ENCODE measurements at regions not wholly inside any gene's neighbourhood (a gene's known extent, or its start where the extent isn't known, plus 50 kb on each side); places are given as distances from the start of the nearest gene placed in this dataset.
A peak's percentile ranks its signal among the peaks of the same experiment; 100 is the strongest.

DNA sequence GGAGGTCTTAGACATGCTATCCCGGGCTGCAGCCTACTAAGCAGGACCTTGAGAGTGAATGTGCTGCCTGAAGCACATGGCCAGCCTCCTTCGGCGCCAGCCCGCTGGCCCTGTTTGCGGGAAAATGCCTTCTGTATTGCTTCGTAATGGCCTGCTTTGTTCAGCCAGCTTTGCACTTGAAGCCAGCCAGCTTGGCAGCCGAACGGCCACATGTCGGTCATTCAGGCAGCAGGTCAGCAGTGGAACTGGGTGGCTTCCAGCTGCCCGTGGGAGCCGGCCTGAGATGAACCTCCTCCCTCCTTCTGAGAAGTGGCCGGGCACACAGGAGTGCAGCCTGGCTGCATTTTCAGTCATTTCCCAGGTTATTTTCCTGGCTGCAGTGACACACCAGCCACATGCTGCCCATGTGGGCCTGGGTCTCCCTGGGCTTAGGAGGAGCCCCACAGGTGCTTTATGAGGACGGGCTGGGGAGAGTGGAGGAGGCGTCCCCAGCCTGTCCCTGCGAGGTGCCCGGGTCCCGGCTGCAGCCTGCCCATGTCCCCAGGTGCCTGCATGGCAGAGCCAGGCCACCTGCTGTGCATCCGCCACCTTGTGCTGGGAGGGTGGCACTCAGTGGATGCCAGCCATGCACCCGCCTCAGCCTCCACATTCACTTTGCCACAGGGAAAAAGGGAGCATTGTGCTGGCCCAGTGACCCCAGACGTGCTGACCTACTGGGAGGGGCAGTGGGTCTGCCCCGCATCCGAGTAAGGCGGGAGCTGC is 103.5 kb downstream of the SIK1 start:
- Histone ChIP-seq H3K9me3 (replicated peaks) (no peaks in the 10 kb centered on the region; the same call in 1 of the 2 replicates), H3K4me1 (replicated peaks) (peaks cover 33% of the 10 kb centered on the region), H3K27ac (no peak overlapping the region), H3K36me3 (no peaks in the 10 kb centered on the region), H3K4me3 (no peak overlapping the region), H3K27me3 (replicated peaks) (no peaks in the 10 kb centered on the region)
- DNase-seq (ENCODE audit: low read depth in 1 of 2, low spot score in 2 of 2) = no peak

DNA sequence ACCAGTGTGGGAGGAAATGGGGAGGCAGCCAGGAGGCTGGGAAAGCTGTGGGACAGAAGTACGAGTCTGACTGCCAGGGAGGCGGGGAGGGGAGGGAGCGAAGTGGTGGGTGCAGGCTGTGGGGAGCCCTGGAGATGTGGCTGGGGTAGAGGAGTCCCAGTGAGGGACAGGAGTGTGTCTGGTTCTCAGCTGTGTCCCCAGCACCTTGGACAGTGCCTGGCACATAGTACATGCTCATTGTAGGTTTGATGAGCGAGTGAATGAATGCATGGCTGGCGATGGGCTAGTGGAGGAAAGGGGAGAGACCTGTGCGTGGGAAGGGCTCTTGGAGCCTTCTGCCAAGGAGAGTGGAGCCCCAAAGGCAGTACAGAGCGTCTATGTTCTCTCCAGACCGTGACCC is 104.1 kb downstream of the SIK1 start:
- Histone ChIP-seq H3K9me3 (replicated peaks) (no peaks in the 10 kb centered on the region; the same call in 1 of the 2 replicates), H3K27me3 (replicated peaks) (no peaks in the 10 kb centered on the region), H3K4me3 (no peak overlapping the region), H3K36me3 (no peaks in the 10 kb centered on the region), H3K4me1 (replicated peaks) (peaks cover 28% of the 10 kb centered on the region), H3K27ac (no peak overlapping the region)
- no peak for DNase-seq (ENCODE audit: low read depth in 1 of 2, low spot score in 2 of 2)

DNA sequence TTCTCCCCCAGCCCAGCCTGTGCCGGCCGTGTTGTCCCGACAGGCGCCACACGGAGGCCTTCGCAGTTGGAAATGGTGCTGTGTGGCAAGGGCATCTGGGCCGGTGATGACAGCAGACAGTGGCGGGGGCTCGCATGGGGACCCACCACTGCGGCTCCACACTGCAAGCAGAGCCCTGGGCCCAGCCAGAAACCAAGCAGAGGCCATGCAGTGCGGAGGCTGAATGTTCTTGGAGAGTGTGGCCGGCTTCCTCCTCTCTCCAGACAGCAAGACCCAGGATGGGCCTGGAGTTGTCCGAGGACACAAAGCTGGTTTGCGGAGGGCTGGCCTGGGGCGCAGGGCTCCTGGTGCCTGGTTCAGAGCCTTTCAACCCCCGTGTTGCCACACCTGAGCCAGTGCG is 104.6 kb downstream of the SIK1 start:
- H3K4me1 ChIP-seq (replicated peaks) = peaks cover 28% of the 10 kb centered on the region
- H3K36me3 ChIP-seq = no peaks in the 10 kb centered on the region
- H3K9me3 ChIP-seq (replicated peaks) = no peaks in the 10 kb centered on the region; the same call in 1 of the 2 replicates
- DNase-seq (ENCODE audit: low read depth in 1 of 2, low spot score in 2 of 2) = no peak
- no peaks in the 10 kb centered on the region for H3K27me3 ChIP-seq (replicated peaks)
- no peak overlapping the region for H3K4me3 ChIP-seq
- no peak overlapping the region for H3K27ac ChIP-seq

DNA sequence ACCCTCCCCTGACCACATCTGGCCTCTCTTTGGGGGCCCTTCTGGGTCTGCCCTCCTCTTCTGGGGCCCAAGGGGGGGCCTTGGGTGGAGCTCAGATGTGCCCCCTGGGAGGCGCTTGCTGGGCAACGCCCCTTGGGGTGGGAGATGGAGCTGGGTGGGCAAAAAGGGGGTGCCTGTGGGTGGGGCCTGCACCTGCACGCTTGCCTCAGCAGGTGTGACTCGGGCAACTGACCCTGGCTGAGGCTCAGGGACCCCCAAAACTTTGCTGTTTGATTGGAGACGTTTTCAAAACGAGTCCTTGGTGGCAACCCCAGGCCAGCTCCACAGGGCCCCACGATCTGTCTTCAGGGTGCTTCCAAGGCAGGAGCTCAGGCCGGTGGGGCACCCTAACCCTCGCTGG is 105.3 kb downstream of the SIK1 start:
- Histone ChIP-seq H3K4me1 (replicated peaks) (peaks cover 28% of the 10 kb centered on the region), H3K36me3 (no peaks in the 10 kb centered on the region), H3K27ac (no peak overlapping the region), H3K27me3 (replicated peaks) (no peaks in the 10 kb centered on the region), H3K4me3 (no peak overlapping the region), H3K9me3 (replicated peaks) (no peaks in the 10 kb centered on the region; the same call in 1 of the 2 replicates)
- no peak for DNase-seq (ENCODE audit: low read depth in 1 of 2, low spot score in 2 of 2)

DNA sequence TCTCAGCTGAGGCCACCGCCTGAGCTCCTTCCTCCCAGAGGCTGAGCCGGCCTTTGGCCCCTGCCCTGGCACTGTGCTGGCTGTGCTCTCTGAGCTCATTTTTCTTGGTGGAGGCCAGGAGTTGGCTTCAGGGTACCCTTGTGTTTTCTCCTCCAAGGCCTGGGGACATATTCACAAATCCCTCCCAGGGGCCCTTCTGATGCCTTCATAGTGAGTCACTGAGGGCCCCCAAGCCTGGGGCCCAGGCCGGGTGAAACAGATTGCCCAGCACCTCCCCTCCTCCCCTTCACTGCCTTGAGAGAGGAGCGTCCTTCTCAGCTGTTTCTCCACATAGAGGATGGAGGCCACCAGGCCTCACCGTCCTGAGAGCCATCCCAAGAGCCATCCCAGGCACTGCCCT is 105.8 kb downstream of the SIK1 start:
- 0 out of 2 replicates have a peak overlapping the region, but pooled peaks have one; percentile 26 for H3K27ac ChIP-seq
- peaks cover 28% of the 10 kb centered on the region for H3K4me1 ChIP-seq (replicated peaks)
- no peaks in the 10 kb centered on the region; the same call in 1 of the 2 replicates for H3K9me3 ChIP-seq (replicated peaks)
- H3K36me3 ChIP-seq = no peaks in the 10 kb centered on the region
- H3K4me3 ChIP-seq = no peak overlapping the region
- H3K27me3 ChIP-seq (replicated peaks) = no peaks in the 10 kb centered on the region
- peak in 1 of 2 experiments; percentile 50 for DNase-seq (ENCODE audit: low read depth in 1 of 2, low spot score in 2 of 2)

DNA sequence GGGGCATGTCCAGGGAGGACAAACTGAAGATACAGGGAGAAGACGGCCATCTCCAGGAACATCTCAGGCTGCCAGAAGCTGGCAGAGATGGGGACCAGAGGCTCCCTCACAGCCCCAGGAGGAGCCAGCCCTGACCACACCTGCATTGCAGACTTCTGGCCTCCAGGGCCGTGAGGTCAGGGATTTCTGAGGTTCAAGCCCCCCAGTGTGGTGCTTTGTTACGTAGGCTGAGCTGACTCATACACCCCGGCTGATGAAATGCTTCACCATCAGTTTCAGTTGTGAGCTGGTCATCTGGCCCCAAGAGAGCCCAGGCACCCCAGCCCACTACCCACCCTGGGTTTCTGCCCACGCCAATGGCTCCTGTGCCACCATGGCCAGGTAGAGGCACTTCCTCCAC is 106.4 kb downstream of the SIK1 start:
- Histone ChIP-seq H3K27ac (0 out of 2 replicates have a peak overlapping the region, but pooled peaks have one; percentile 26), H3K9me3 (replicated peaks) (no peaks in the 10 kb centered on the region; the same call in 1 of the 2 replicates), H3K27me3 (replicated peaks) (no peaks in the 10 kb centered on the region), H3K4me3 (no peak overlapping the region), H3K4me1 (replicated peaks) (peaks cover 28% of the 10 kb centered on the region), H3K36me3 (no peaks in the 10 kb centered on the region)
- no peak for DNase-seq (ENCODE audit: low read depth in 1 of 2, low spot score in 2 of 2)

DNA sequence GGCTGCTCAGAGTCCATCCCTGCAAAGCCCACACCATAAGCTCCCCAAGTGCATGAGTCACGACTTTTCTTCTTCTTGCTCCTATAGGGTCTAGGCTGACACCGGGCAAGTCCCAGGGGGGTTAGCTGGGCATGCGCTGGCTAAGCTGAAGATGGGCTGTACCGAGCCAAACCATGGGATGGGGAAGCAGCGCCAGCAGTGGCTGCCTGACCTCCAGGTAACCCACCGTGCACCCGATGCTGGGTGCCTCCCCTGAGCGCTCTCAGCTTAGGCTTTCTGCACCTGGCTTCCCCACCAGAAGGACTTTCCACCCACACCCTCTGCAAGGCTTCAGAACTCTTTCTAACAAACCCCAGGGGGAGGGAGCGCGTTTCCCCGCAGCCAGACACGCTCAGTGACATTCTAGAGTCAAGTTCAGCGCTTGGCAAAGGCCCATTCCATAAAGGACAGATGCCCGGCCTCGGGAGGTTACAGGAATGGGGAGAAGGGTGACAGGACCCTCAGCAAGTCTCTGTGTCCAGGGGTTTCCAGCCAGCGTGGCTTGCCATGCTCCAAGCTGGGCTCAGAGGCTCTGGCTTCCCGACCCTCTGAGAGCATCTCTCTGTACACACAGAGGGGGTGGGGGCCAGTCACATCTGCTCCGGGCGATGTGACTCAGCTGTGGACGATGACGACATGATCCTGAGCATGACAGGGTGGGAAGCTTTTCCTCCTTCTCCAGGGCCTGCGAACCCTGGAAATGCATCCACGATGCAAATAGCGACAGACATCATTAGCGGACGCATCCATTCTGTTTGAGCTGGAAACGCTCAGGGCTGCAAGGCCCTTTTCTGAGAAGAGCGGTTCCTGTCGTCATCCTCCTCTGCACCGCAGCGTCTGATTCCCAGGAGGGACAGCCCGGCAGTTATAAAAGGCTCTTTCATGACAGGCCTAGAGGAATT is 107.8 kb downstream of the SIK1 start:
- H3K4me3 ChIP-seq = no peak overlapping the region
- H3K9me3 ChIP-seq (replicated peaks) = no peaks in the 10 kb centered on the region; the same call in 1 of the 2 replicates
- no peaks in the 10 kb centered on the region for H3K36me3 ChIP-seq
- H3K27me3 ChIP-seq (replicated peaks) = no peaks in the 10 kb centered on the region
- H3K4me1 ChIP-seq (replicated peaks) = peaks cover 28% of the 10 kb centered on the region
- no peak overlapping the region for H3K27ac ChIP-seq
- peak in 1 of 2 experiments; percentile 52 for DNase-seq (ENCODE audit: low read depth in 1 of 2, low spot score in 2 of 2)

DNA sequence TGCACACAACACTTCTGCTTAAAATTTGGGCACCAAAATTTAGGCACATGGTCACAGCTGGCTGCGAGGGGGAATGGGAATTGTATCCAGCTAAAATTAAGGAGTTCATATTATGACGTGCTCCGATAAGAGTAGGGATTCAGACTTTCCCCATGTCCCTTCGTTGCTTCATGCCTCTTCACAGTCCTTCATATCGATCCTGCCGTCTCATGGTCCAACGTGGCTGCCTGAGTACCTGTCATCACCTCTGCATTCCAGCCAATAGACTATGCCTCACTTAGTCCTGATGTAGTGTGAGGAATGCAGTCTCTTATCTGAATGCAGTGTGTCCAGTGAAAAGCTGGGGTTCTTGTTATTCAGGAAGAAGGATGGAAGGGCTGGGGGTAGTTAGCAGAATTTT is 108.6 kb downstream of the SIK1 start:
- no peaks in the 10 kb centered on the region for H3K27me3 ChIP-seq (replicated peaks)
- no peak overlapping the region for H3K27ac ChIP-seq
- H3K36me3 ChIP-seq = no peaks in the 10 kb centered on the region
- H3K9me3 ChIP-seq (replicated peaks) = no peaks in the 10 kb centered on the region; the same call in 1 of the 2 replicates
- no peak overlapping the region for H3K4me3 ChIP-seq
- H3K4me1 ChIP-seq (replicated peaks) = peaks cover 28% of the 10 kb centered on the region
- no peak for DNase-seq (ENCODE audit: low read depth in 1 of 2, low spot score in 2 of 2)

DNA sequence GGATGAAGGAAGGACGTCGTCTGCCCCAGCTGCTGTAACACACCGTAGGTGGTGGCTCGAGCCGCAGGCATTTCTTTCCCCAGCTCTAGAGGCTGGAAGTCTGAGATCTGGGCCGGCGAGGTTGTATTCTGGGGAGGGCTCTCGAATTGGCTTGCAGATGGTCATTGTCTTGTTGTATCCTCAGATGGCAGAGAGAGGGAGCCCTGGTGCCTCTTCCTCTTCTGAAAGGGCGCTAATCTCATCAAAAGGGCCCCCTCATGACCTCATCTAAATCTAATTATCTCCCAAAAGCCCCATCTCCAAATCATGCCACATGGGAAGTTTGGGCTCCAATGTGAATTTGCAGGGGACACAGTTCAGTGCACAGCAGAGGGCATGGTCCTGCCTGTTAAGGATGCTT is 109.0 kb downstream of the SIK1 start:
- H3K27me3 ChIP-seq (replicated peaks) = no peaks in the 10 kb centered on the region
- H3K36me3 ChIP-seq = no peaks in the 10 kb centered on the region
- no peaks in the 10 kb centered on the region; the same call in 1 of the 2 replicates for H3K9me3 ChIP-seq (replicated peaks)
- DNase-seq (ENCODE audit: low read depth in 1 of 2, low spot score in 2 of 2) = no peak
- H3K4me1 ChIP-seq (replicated peaks) = peaks cover 28% of the 10 kb centered on the region
- H3K27ac ChIP-seq = no peak overlapping the region
- no peak overlapping the region for H3K4me3 ChIP-seq

DNA sequence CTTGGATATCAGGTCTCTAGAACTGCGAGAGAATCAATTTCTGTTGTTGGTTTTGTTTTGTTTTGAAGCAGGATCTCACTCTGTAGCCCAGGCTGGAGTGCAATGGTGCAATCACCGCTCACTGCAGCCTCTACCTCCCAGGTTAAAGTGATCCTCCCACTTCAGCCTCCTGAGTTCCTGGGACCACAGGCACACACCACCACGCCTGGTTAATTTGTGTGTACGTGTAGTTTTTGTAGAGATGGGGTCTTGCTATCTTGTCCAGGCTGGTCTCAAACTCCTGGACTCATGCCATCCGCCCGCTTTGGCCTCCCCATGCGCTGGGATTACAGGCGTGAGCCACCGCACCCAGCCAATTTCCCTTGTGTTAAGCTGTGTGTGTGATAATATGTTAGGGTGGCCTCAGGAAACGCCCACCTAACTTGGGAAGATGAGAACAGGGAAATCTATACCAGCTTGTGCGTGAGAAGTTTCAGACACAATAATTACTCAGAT is 109.6 kb downstream of the SIK1 start:
- Histone ChIP-seq H3K4me3 (no peak overlapping the region), H3K4me1 (replicated peaks) (peaks cover 28% of the 10 kb centered on the region), H3K27me3 (replicated peaks) (no peaks in the 10 kb centered on the region), H3K36me3 (no peaks in the 10 kb centered on the region), H3K9me3 (replicated peaks) (no peaks in the 10 kb centered on the region; the same call in 1 of the 2 replicates), H3K27ac (no peak overlapping the region)
- no peak for DNase-seq (ENCODE audit: low read depth in 1 of 2, low spot score in 2 of 2)

DNA sequence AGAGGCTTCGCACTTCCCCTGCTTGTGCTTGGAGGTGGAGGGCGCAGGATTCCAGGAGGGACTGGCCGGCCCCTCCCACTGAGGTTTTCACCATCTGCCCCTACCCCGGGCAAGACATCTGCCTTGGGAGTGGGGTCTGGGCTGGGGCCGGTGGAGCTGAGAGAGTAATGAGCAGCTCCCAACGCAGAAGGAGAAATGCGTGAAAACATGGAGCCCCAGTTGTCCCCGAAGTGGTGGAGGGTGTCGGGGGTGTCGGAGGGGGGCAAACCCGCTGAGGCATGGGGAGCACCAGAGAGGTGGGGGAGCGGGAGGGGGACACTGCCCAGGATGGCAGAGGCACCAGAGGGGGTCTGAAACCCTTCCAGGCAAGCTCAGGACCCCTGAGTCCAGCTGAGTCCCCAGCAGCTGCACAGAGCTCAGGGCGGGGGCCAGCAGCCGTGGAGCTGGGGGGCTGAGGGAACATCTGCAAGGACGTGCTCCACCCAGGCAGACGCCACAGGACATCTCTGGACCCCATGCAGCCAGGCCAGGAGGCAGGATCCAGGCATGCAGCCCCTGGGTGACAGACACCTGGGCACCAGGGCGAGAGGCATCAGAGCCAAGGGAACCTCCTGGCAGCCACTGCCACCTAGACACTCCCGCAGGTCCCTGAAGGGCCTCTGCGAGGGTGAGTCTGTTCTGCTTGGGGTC is 110.6 kb downstream of the SIK1 start:
- Histone ChIP-seq H3K4me1 (replicated peaks) (peaks cover 25% of the 10 kb centered on the region), H3K27me3 (replicated peaks) (no peaks in the 10 kb centered on the region), H3K4me3 (no peak overlapping the region), H3K27ac (no peak overlapping the region), H3K9me3 (replicated peaks) (no peaks in the 10 kb centered on the region; the same call in 1 of the 2 replicates), H3K36me3 (no peaks in the 10 kb centered on the region)
- no peak for DNase-seq (ENCODE audit: low read depth in 1 of 2, low spot score in 2 of 2)

DNA sequence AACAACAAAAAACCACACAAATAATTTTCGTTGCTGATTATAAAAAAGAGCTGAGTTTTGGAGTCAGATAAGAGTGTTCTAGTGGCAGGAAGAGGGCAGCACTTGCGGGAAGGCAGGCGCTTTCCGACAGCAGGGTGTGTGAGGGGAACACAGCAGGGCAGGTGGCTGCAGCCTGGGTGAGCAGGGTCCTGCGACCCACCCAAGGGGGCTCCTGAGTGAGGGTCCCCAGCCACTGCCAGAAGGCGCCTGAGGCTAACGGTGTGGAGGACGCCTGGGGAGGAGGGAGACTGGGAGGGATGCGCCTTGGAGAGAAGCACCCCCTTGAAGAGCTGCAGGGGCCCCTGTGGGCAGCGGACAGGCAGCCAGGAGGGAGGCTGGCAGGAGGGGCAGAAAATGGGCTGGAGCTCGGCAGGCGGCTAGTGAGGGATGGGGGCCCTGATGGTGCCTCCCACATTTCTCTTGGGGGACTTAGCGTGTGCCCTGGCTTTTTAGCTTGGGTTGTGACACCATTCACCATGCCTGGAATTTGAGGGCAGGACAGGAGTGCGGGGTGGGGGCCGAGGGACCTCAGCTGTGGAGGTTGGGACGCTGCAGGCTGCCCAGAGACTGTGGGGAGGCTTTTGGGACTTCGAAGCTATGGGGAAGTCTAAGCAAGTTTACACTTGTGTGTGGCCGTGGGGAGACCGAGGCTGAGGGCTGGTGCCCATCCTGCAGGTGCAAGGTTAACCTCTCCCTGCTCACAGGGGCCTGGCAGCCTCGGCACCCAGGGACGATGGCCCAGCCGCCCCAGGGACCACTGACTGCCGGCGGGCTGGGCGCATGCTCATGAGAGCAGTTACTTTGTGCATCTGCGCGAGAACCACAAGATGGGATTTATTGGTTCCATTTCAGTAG is 111.4 kb downstream of the SIK1 start:
- Histone ChIP-seq H3K4me3 (no peak overlapping the region), H3K36me3 (no peaks in the 10 kb centered on the region), H3K27ac (no peak overlapping the region), H3K9me3 (replicated peaks) (no peaks in the 10 kb centered on the region; the same call in 1 of the 2 replicates), H3K4me1 (replicated peaks) (peaks cover 17% of the 10 kb centered on the region), H3K27me3 (replicated peaks) (no peaks in the 10 kb centered on the region)
- no peak for DNase-seq (ENCODE audit: low read depth in 1 of 2, low spot score in 2 of 2)
